Endothelial cell of umbilical vein (primary cell): ENCODE measurements at regions not wholly inside any gene's neighbourhood (a gene's known extent, or its start where the extent isn't known, plus 50 kb on each side); places are given as distances from the start of the nearest gene placed in this dataset.

Source experiments
- BruUV-seq: library from RNA; stranded (reverse); fragments of 400-500 nt; replicated peaks from 2 replicates; lab custom pipeline; 2021; lab: Mats Ljungman, UMichigan
- CTCF ChIA-PET: fragments of 300-600, 350-600 bp; sonication (Branson Sonifier 250); formaldehyde crosslinking; loops from one replicate; lab custom pipeline; 2021; ENCODE audit warnings: antibody characterized with exemption, inconsistent platforms; lab: Charles Lee
- POLR2A ChIA-PET: fragments of 300-600, 350-600 bp; sonication (Branson Sonifier 250); formaldehyde crosslinking; loops from one replicate; lab custom pipeline; 2021; ENCODE audit warnings: antibody characterized with exemption, inconsistent platforms; lab: Charles Lee
- DNase-seq: peaks from one replicate; pipeline ENCODE4 v3.0.0-alpha.2; 2011; ENCODE audit warnings: low read depth, low spot score
- FAIRE-seq: peaks from 2 replicates; lab custom pipeline; 2011; peaks lifted over from hg19 to GRCh38; lab: Jason Lieb, UNC
- H2AFZ ChIP-seq: 2 replicates; pipeline ENCODE4 v1.6.0; 2012; ENCODE audit warnings: low read depth, low read length, control low read depth, inconsistent platforms
- H3K27ac ChIP-seq: 2 replicates; pipeline ENCODE4 v1.5.1; 2011; ENCODE audit warnings: low read depth, mild to moderate bottlenecking, control low read depth, low read length, moderate library complexity; ENCODE audit not compliant: insufficient read depth
- H3K27me3 ChIP-seq, 2 experiments: 2 replicates each; pipeline versions ENCODE4 v1.6.0 to v1.6.1; 2011; ENCODE audit warnings: low read length in 2 of 2, mixed read lengths in 1 of 2; ENCODE audit not compliant: control insufficient read depth in 2 of 2, insufficient read depth in 2 of 2
- H3K36me3 ChIP-seq, 2 experiments: 2 replicates in 1 of 2; 3 replicates in 1 of 2; pipeline ENCODE4 v1.5.1; 2011; ENCODE audit warnings: low read length in 2 of 2, mild to moderate bottlenecking in 1 of 2, moderate library complexity in 1 of 2; ENCODE audit not compliant: control insufficient read depth in 2 of 2, insufficient read depth in 2 of 2; ENCODE audit errors: extremely low read depth in 1 of 2
- H3K4me1 ChIP-seq: 3 replicates; pipeline ENCODE4 v1.5.1; 2011; ENCODE audit warnings: mild to moderate bottlenecking, low read length; ENCODE audit not compliant: control insufficient read depth, insufficient read depth; ENCODE audit errors: extremely low read depth
- H3K4me2 ChIP-seq: 2 replicates; pipeline ENCODE4 v1.6.1; 2011; ENCODE audit warnings: low read length, control low read depth, mixed read lengths; ENCODE audit not compliant: insufficient read depth
- H3K4me3 ChIP-seq, 3 experiments: fragments of 200-600 bp in 1 of 3; sonication (generic), shearing (Covaris generic) in 1 of 3; replicated peaks in 1 of 3; 2 replicates each; pipeline ENCODE4 v1.5.1; 2011 to 2016; ENCODE audit warnings: control low read depth in 3 of 3, low read length in 3 of 3, mild to moderate bottlenecking in 2 of 3, inconsistent platforms in 1 of 3, low read depth in 1 of 3, moderate library complexity in 1 of 3; ENCODE audit not compliant: insufficient read depth in 1 of 3
- H3K79me2 ChIP-seq: 2 replicates; pipeline ENCODE4 v1.6.0; 2012; ENCODE audit warnings: low read length, inconsistent platforms; ENCODE audit not compliant: control insufficient read depth, insufficient read depth
- H3K9ac ChIP-seq: replicated peaks from 2 replicates; pipeline ENCODE3; 2011; ENCODE audit warnings: low read length, control low read depth; ENCODE audit not compliant: insufficient read depth; ENCODE audit errors: extremely low read depth
- H3K9me1 ChIP-seq: replicated peaks from 3 replicates; pipeline ENCODE4 v1.6.0; 2011; ENCODE audit warnings: mild to moderate bottlenecking, low read length; ENCODE audit not compliant: control insufficient read depth, insufficient read depth; ENCODE audit errors: extremely low read depth
- H3K9me3 ChIP-seq: replicated peaks from 2 replicates; pipeline ENCODE4 v1.5.1; 2012; ENCODE audit warnings: low read length, inconsistent platforms; ENCODE audit not compliant: control insufficient read depth, insufficient read depth
- H4K20me1 ChIP-seq: replicated peaks from 2 replicates; pipeline ENCODE3; 2011; ENCODE audit warnings: mild to moderate bottlenecking, low read length; ENCODE audit not compliant: control insufficient read depth, insufficient read depth; ENCODE audit errors: extremely low read depth
- EZH2 ChIP-seq: IDR thresholded peaks from 2 replicates; pipeline ENCODE4 v1.6.1; 2012; ENCODE audit warnings: borderline replicate concordance, low read depth, mild to moderate bottlenecking, moderate library complexity, low read length, inconsistent platforms; ENCODE audit not compliant: severe bottlenecking
- FOS ChIP-seq: IDR thresholded peaks from 2 replicates; pipeline ENCODE4 v1.6.1; 2011; ENCODE audit warnings: mild to moderate bottlenecking, low read length, moderate library complexity, borderline replicate concordance; ENCODE audit not compliant: insufficient read depth
- GATA2 ChIP-seq: IDR thresholded peaks from 2 replicates; pipeline ENCODE4 v1.7.0; 2011; ENCODE audit warnings: low read depth, mild to moderate bottlenecking, moderate library complexity, mixed read lengths, low read length; ENCODE audit not compliant: insufficient read length, insufficient read depth
- JUN ChIP-seq: IDR thresholded peaks from 2 replicates; pipeline ENCODE4 v1.6.1; 2011; ENCODE audit warnings: borderline replicate concordance, low read depth; ENCODE audit not compliant: insufficient read length, insufficient read depth
- MYC ChIP-seq: IDR thresholded peaks from one replicate; pipeline ENCODE4 v1.6.1; 2011; ENCODE audit warnings: mild to moderate bottlenecking, low read depth, low read length
- POLR2A ChIP-seq: IDR thresholded peaks from 2 replicates; pipeline ENCODE4 v1.6.1; 2012; ENCODE audit warnings: low read depth, mild to moderate bottlenecking, control low read depth, low read length
- POLR2AphosphoS5 ChIP-seq: IDR thresholded peaks from 2 replicates; pipeline ENCODE4 v1.6.1; 2012; ENCODE audit warnings: low read depth, mild to moderate bottlenecking, control low read depth, low read length, moderate library complexity; ENCODE audit not compliant: insufficient read depth
- dilution Hi-C: fragments of 300-500 bp; cut with MboI; formaldehyde crosslinking; loops from one replicate; pipeline ENCODE4 v1.15.0; 2019; ENCODE audit warnings: low sequenced_read_pairs; ENCODE audit not compliant: extremely low pct_ligation_motif_present
- intact Hi-C: fragments of 100-400 bp; cut with micrococcal nuclease; formaldehyde crosslinking; loops from one replicate; pipeline ENCODE4 v1.10.0; 2022
- TF ChIP-seq, protein P1 (sequence below), 2 donors: IDR thresholded peaks; 1 replicate in 1 of 2; 2 replicates in 1 of 2; pipeline ENCODE4 v1.5.1; 2011; ENCODE audit warnings: low read length in 2 of 2, mild to moderate bottlenecking in 2 of 2, moderate library complexity in 2 of 2, control low read depth in 1 of 2, inconsistent platforms in 1 of 2, low read depth in 1 of 2; ENCODE audit not compliant: insufficient read depth in 1 of 2; ENCODE audit errors: extremely low read depth in 1 of 2
- TF ChIP-seq, protein P2 (sequence below): IDR thresholded peaks from 2 replicates; pipeline ENCODE4 v1.6.1; 2011; ENCODE audit not compliant: insufficient read depth, insufficient read length

DNA sequence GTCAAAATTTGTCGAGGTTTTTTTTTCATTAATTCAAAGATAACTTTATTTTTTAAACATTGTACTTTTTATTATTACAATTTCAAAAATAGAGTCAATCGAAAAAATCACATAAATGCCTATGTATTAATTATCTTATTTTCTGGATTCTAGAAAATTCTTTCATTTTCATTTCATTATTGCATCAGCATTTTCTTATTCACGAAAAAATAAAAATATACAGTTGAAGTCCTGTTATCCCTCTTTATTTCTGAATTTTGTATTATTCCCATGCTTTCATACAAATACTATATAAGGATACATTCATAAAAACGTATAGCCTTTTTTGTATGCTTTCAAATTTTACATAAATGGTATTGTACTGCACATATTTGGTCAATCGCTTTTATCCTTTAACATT, 681.0 kb upstream of the USP24 start:
- Histone ChIP-seq H3K9me1 (no peaks in the 10 kb centered on the region), H3K4me1 (no peaks in the 10 kb centered on the region), H3K9ac (no peak overlapping the region), H3K27ac (no peak overlapping the region), H3K27me3 (no peaks in the 10 kb centered on the region), H3K9me3 (no peaks in the 10 kb centered on the region), H3K79me2 (no peaks in the 10 kb centered on the region), H3K36me3 (no peaks in the 10 kb centered on the region), H3K4me2 (no peak overlapping the region), H2AFZ (no peak overlapping the region), H4K20me1 (no peaks in the 10 kb centered on the region), H3K4me3 (no peak overlapping the region)
- FAIRE-seq, result no peak
- no TSS peak for BruUV-seq
- CTCF ChIA-PET, result no interaction called here
- intact Hi-C loops, result loop anchor here (10.0 kb wide), 1 partner anchor 611 kb away; no protein-coding TSS in a partner anchor
- no peak for DNase-seq
- dilution Hi-C loops, result no loop called here
- TF ChIP-seq POLR2AphosphoS5, result no peak
- TF ChIP-seq POLR2A, result no peak
- TF ChIP-seq EZH2, result no peak
- no peak for TF ChIP-seq MYC
- no peak for TF ChIP-seq GATA2
- TF ChIP-seq, protein P1, sequence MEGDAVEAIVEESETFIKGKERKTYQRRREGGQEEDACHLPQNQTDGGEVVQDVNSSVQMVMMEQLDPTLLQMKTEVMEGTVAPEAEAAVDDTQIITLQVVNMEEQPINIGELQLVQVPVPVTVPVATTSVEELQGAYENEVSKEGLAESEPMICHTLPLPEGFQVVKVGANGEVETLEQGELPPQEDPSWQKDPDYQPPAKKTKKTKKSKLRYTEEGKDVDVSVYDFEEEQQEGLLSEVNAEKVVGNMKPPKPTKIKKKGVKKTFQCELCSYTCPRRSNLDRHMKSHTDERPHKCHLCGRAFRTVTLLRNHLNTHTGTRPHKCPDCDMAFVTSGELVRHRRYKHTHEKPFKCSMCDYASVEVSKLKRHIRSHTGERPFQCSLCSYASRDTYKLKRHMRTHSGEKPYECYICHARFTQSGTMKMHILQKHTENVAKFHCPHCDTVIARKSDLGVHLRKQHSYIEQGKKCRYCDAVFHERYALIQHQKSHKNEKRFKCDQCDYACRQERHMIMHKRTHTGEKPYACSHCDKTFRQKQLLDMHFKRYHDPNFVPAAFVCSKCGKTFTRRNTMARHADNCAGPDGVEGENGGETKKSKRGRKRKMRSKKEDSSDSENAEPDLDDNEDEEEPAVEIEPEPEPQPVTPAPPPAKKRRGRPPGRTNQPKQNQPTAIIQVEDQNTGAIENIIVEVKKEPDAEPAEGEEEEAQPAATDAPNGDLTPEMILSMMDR (IDR thresholded peaks at IDR 0.05; ENCODE audit: extremely low read depth in 1 of 2, insufficient read depth in 1 of 2, low read depth in 1 of 2, low read length in 2 of 2), result no peak
- TF ChIP-seq, protein P2, sequence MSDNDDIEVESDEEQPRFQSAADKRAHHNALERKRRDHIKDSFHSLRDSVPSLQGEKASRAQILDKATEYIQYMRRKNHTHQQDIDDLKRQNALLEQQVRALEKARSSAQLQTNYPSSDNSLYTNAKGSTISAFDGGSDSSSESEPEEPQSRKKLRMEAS, result no peak
- TF ChIP-seq JUN, result no peak
- no peak for TF ChIP-seq FOS
- POLR2A ChIA-PET, result no interaction called here
